Stomach smooth muscle (tissue), 2 donors: ENCODE measurements at regions not wholly inside any gene's neighbourhood (a gene's known extent, or its start where the extent isn't known, plus 50 kb on each side); places are given as distances from the start of the nearest gene placed in this dataset.

Experiments used
- H3K27ac ChIP-seq: one replicate; pipeline ENCODE4 v1.7.0; 2013; ENCODE audit warnings: mild to moderate bottlenecking, low read length, inconsistent platforms
- H3K27me3 ChIP-seq, 2 donors: one replicate each; pipeline ENCODE4 v1.7.0; 2013; ENCODE audit warnings: low read length in 2 of 2; ENCODE audit not compliant: insufficient read depth in 2 of 2, control insufficient read depth in 1 of 2
- H3K36me3 ChIP-seq, 2 donors: one replicate each; pipeline ENCODE4 v1.7.0; 2013; ENCODE audit warnings: low read length in 2 of 2; ENCODE audit not compliant: control insufficient read depth in 2 of 2, insufficient read depth in 2 of 2
- H3K4me1 ChIP-seq: one replicate; pipeline ENCODE4 v1.7.0; 2013; ENCODE audit warnings: low read length; ENCODE audit not compliant: control insufficient read depth, insufficient read depth
- H3K4me3 ChIP-seq, 2 donors: one replicate each; pipeline ENCODE4 v1.7.0; 2013; ENCODE audit warnings: low read length in 2 of 2
- H3K9ac ChIP-seq, 2 donors: one replicate each; pipeline ENCODE4 v1.7.0; 2013; ENCODE audit warnings: low read length in 2 of 2, mild to moderate bottlenecking in 1 of 2
- H3K9me3 ChIP-seq, 2 donors: one replicate each; pipeline ENCODE4 v1.7.0; 2013; ENCODE audit warnings: low read length in 2 of 2; ENCODE audit not compliant: control insufficient read depth in 2 of 2
- donor health status: healthy.
- donor health status: Pancreatic carcinoma.

DNA sequence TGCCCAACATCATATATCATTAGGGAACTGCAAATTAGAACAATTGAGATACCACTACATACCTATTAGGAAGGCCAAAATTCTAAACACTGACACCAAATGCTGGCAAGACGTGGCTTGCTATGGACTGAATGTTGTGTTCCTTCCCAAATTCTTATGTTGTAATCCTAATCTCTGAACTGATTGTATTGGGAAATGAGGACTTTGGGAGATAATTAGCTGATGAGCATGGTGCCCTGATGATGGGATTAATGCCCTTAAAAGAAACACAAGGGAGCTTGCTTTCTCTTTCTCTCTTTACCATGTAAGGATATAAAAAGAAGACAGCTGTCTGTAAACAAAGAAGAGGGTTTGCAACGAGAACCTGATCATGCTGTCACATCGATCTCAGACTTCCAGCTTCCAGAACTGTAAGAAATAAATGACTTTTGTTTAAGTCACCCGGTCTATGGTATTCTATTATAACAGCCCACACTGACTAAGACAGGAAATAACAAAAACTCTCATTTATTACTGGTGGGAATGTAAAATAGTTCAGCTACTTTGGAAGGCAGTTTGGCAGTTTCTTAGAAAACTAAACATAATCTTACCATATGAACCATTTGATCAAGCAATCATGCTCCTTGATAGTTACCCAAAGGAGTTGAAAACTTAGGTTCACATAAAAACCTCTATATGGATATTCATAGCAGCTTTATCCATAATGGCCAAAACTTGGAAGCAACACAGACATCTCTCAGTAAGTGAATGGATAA, 458.3 kb upstream of the CBLB start:
- Histone ChIP-seq H3K4me1 (no peaks in the 10 kb centered on the region), H3K27me3 (no peaks in the 10 kb centered on the region), H3K9ac (no peak overlapping the region), H3K9me3 (no peaks in the 10 kb centered on the region), H3K4me3 (no peak overlapping the region), H3K36me3 (no peaks in the 10 kb centered on the region), H3K27ac (no peak overlapping the region)

DNA sequence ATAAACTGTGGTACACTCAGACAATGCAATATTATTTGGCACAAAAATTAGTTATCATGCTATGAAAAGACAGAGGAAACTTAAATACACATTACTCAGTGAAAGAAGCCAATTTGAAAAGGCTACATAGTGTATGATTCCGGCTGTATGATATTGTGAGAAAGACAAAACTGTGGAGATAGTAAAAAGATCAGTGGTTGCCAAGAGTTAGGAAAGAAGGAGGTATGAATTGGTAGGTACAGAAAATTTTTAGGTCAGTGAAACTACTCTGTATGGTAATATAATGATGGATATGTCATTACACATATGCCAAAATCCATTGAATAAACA, 458.8 kb upstream of the CBLB start:
- H3K9me3 ChIP-seq: no peaks in the 10 kb centered on the region
- H3K27me3 ChIP-seq: no peaks in the 10 kb centered on the region
- H3K36me3 ChIP-seq: no peaks in the 10 kb centered on the region
- no peak overlapping the region for H3K4me3 ChIP-seq
- no peaks in the 10 kb centered on the region for H3K4me1 ChIP-seq
- H3K9ac ChIP-seq: no peak overlapping the region
- H3K27ac ChIP-seq: no peak overlapping the region

DNA sequence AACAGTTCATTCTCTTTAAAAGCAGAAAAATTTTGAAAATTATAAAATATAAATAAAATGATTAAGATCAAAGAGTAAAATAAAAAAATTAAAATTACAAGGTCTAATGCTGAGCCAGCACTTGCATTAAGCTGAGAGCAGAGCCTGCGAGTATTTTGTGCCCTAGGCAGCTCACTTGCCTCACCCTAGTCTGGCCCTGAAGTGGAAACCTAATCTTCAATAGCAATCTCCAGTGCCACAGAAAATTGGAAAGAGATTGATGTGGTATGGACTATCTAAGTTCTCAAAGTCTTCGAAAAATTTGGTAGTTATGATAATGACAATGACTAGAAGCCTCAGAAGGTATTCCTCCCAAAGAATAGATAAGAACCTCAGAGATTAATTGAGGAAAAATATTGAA, 459.4 kb upstream of the CBLB start:
- H3K4me1 ChIP-seq: no peaks in the 10 kb centered on the region
- H3K27me3 ChIP-seq: no peaks in the 10 kb centered on the region
- no peak overlapping the region for H3K9ac ChIP-seq
- no peak overlapping the region for H3K4me3 ChIP-seq
- no peaks in the 10 kb centered on the region for H3K9me3 ChIP-seq
- no peaks in the 10 kb centered on the region for H3K36me3 ChIP-seq
- H3K27ac ChIP-seq: no peak overlapping the region

DNA sequence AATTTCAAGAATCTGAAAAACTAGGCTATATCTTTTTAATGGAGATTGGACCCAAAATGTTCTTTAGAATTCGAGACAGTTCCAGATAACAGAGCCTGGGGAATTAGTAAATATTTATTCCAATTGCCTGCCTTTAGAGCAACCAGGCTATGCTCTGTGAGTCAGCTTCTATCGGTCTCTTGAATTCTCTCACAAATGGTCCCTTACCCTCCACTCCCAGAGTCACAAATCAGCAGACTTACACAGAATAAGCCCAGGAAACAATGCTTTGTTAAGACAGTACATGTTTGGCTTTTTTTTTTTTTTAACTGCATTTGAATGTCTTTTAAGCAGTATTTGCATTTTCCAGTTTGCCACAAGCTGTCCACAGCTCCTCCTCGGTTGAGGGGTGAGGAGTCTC, 460.7 kb upstream of the CBLB start:
- H3K9me3 ChIP-seq: no peaks in the 10 kb centered on the region
- no peaks in the 10 kb centered on the region for H3K27me3 ChIP-seq
- H3K27ac ChIP-seq: no peak overlapping the region
- H3K36me3 ChIP-seq: no peaks in the 10 kb centered on the region
- H3K9ac ChIP-seq: no peak overlapping the region
- no peak overlapping the region for H3K4me3 ChIP-seq
- no peaks in the 10 kb centered on the region for H3K4me1 ChIP-seq

DNA sequence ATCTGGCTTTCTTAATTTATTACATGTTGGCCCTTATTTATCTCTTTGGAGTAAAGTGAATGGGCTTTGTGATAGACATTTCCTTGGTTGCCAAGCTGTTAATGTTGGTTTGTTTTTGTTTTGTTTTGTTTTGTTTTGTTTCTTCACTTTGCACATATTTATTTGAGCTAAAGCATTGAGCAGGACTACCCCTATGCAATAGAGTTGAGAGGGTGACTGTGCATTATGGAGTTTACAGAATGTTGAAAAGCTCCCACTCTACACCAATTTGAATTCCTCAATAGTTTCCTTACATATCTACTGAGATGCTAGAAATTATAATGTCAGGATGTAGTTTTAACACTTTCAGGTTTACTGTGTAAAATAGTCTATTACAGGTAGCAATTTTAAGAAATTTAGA, 462.8 kb upstream of the CBLB start:
- no peak overlapping the region for H3K4me3 ChIP-seq
- H3K9ac ChIP-seq: no peak overlapping the region
- no peaks in the 10 kb centered on the region for H3K36me3 ChIP-seq
- H3K9me3 ChIP-seq: no peaks in the 10 kb centered on the region
- H3K4me1 ChIP-seq: no peaks in the 10 kb centered on the region
- H3K27me3 ChIP-seq: no peaks in the 10 kb centered on the region
- no peak overlapping the region for H3K27ac ChIP-seq

DNA sequence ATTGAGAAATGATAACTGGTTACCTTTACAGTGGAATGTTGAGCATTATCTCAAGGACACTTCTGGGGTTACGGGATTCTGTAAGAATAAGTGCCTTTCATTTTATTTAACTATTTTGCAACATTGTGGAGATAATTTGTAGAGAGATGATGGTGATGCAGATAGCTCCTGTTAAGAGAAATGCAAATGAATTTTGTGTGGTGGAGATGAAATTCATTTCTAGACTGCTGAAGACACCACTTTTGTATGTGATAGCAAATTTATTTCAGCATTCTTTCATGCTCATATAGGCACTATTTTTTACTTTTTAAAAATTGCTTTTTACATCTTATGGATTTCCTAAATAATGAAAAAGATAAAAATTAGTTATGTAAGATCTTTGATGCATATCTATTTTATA, 463.3 kb upstream of the CBLB start:
- H3K27me3 ChIP-seq: no peaks in the 10 kb centered on the region
- H3K9ac ChIP-seq: no peak overlapping the region
- H3K36me3 ChIP-seq: no peaks in the 10 kb centered on the region
- H3K9me3 ChIP-seq: no peaks in the 10 kb centered on the region
- no peaks in the 10 kb centered on the region for H3K4me1 ChIP-seq
- no peak overlapping the region for H3K27ac ChIP-seq
- no peak overlapping the region for H3K4me3 ChIP-seq

DNA sequence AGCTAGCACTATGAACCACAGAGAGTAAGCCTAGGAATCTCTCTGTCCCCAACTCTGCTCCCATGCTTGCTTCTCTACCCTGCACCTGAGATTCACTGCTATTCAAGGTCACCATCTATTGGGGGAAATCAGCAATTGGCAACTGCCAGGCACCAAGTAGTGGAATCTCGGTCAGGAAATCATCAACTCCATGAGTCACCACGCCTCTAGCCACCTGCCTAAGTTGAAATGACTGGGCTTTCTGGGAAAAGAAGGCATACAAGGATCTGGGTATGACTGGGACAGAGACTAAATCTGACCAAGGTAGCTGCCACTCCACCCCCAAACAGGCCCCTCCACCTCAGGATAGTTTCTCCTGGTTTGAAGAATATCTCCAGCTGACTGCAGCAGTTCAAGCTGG, 464.1 kb upstream of the CBLB start:
- Histone ChIP-seq H3K36me3 (no peaks in the 10 kb centered on the region), H3K27ac (no peak overlapping the region), H3K9ac (no peak overlapping the region), H3K9me3 (no peaks in the 10 kb centered on the region), H3K27me3 (no peaks in the 10 kb centered on the region), H3K4me1 (no peaks in the 10 kb centered on the region), H3K4me3 (no peak overlapping the region)

DNA sequence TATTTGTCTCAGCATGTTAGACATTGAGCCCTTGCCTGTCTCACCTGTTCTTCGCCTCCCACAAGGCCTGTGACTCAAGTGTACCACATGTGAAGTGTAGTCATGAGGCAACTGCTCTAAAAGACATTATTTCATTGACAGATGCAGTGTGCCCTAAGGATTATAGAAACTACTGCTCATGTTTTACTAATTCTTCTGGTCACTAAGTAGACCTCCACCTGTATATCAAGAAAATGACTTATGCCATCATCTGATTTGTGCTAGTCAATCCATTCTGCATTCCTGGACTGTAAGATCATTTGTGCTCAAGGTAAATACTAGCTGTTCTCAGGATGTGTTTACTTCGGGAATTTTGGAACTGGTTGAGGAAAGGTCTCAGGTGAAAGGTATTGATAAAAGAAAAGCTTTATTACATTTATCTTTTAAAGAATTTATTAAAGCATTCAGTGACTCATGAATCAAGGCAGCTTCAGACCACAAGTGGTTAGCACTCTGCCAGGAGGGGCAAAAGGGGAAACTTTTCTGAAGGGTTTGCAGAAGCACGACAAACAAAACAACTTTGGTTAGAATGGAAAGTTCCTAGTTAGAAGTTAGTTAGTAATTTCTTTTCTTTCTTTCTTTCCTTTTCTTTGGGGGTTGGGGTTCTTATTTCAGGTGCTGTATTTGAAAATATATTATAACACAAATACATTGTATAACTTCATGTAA, 465.3 kb upstream of the CBLB start:
- H3K9me3 ChIP-seq: no peaks in the 10 kb centered on the region
- no peaks in the 10 kb centered on the region for H3K36me3 ChIP-seq
- no peak overlapping the region for H3K27ac ChIP-seq
- no peaks in the 10 kb centered on the region for H3K27me3 ChIP-seq
- H3K9ac ChIP-seq: no peak overlapping the region
- no peak overlapping the region for H3K4me3 ChIP-seq
- H3K4me1 ChIP-seq: no peaks in the 10 kb centered on the region

DNA sequence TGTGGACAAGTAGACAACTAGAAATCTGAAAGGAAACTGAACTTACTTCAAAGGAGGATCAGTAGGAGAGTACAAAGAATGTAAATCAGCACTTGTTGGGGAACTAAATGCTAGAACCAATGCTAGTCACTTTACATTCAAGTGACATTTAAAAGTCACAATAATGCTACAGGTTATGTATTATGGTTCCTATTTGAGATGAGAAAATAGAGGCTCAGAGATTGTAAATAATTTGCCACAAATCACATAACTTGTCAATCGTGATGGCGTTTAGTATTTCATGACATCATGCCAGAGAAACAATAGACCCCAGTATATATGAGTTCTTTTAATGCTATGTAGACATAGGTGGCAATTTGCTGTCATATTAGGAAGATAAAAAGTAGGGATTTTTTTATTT, 467.8 kb upstream of the CBLB start:
- Histone ChIP-seq H3K4me3 (no peak overlapping the region), H3K36me3 (no peaks in the 10 kb centered on the region), H3K27me3 (no peaks in the 10 kb centered on the region), H3K27ac (no peak overlapping the region), H3K9ac (no peak overlapping the region), H3K4me1 (no peaks in the 10 kb centered on the region), H3K9me3 (no peaks in the 10 kb centered on the region)

DNA sequence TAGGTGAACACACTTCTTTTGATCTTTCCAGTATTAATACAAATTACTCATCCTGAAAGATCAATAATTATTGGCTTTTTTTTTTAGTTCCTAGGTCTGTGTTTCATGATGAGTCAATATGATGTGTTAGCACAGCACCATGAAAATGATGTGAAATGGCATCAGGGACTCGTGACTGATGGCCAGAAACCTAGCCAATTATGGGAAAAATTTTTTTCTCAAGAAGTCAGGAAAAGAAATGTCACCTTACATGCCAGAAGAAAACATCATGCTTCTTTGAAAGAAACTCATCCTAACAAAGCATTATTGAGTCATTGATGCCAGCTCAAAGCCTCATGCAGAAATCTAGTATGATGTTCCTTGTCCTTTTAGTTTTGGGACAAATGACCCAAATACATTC, 468.3 kb upstream of the CBLB start:
- no peaks in the 10 kb centered on the region for H3K36me3 ChIP-seq
- no peak overlapping the region for H3K9ac ChIP-seq
- H3K4me1 ChIP-seq: no peaks in the 10 kb centered on the region
- no peak overlapping the region for H3K4me3 ChIP-seq
- no peak overlapping the region for H3K27ac ChIP-seq
- no peaks in the 10 kb centered on the region for H3K27me3 ChIP-seq
- no peaks in the 10 kb centered on the region for H3K9me3 ChIP-seq

DNA sequence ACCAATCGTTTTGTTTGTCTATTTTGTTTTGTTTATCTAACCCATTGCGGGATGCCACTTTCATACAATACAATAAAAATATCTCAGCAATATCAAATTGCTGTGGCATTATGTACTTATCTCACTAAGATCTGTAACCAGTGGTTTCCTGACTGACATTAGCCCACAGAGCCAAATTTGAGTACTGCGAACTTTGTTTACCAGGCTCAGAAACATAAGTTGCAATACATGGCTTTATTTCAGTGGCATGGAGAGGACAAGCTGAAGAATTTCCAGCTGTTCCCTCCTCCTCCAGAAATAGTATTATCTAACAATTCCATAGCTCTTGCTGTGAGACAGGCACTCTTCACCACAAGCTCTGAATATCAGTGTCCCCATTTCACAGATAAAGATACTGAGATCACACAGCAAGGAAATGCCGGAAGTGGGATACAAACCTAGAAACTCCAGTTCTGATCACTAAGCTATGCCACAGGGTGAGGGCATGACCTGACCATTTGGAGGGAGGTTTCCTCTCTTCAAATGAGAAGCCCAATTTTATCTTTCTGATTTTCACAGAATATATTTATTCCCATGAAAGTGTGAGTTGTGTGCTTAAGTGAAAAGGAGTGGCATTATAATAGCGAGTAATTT, 469.9 kb upstream of the CBLB start:
- Histone ChIP-seq H3K4me3 (no peak overlapping the region), H3K9me3 (no peaks in the 10 kb centered on the region), H3K4me1 (no peaks in the 10 kb centered on the region), H3K9ac (no peak overlapping the region), H3K27ac (no peak overlapping the region), H3K27me3 (no peaks in the 10 kb centered on the region), H3K36me3 (no peaks in the 10 kb centered on the region)
